H1 (cell line): ENCODE measurements at regions not wholly inside any gene's neighbourhood (a gene's known extent, or its start where the extent isn't known, plus 50 kb on each side); places are given as distances from the start of the nearest gene placed in this dataset.

Source experiments
- CTCF ChIA-PET: fragments of 300-600 bp; sonication (Branson Sonifier 250); formaldehyde crosslinking; loops from one replicate; lab custom pipeline; 2021; ENCODE audit not compliant: partially characterized antibody; lab: Charles Lee
- POLR2A ChIA-PET: fragments of 300-600 bp; sonication (Branson Sonifier 250); formaldehyde crosslinking; loops from one replicate; lab custom pipeline; 2021; ENCODE audit warnings: inconsistent platforms; ENCODE audit not compliant: partially characterized antibody; lab: Charles Lee
- DNase-seq, 2 experiments: peaks; one replicate each; pipeline versions ENCODE4 v3.0.0 to v3.0.0-alpha.2; 2010 to 2022; ENCODE audit warnings: low spot score in 2 of 2, low read depth in 1 of 2, mixed read lengths in 1 of 2
- FAIRE-seq: peaks from 2 replicates; lab custom pipeline; 2011; peaks lifted over from hg19 to GRCh38; lab: Jason Lieb, UNC
- H2AFZ ChIP-seq: 2 replicates; pipeline ENCODE4 v1.8.1; 2012; ENCODE audit warnings: low read length, inconsistent platforms
- H2AK5ac ChIP-seq: 2 replicates; pipeline ENCODE4 v1.6.1; 2013; ENCODE audit warnings: low read depth, low read length
- H2BK120ac ChIP-seq: replicated peaks from 2 replicates; pipeline ENCODE3; 2013; ENCODE audit warnings: low read depth, low read length, inconsistent platforms
- H2BK12ac ChIP-seq: 2 replicates; pipeline ENCODE4 v1.6.1; 2013; ENCODE audit warnings: low read depth, low read length
- H2BK15ac ChIP-seq: 2 replicates; pipeline ENCODE4 v1.6.1; 2013; ENCODE audit warnings: low read length
- H2BK20ac ChIP-seq: 2 replicates; pipeline ENCODE4 v1.6.1; 2013; ENCODE audit warnings: low read length
- H2BK5ac ChIP-seq: 2 replicates; pipeline ENCODE4 v1.6.1; 2013; ENCODE audit warnings: low read depth, low read length
- H3K14ac ChIP-seq: 2 replicates; pipeline ENCODE4 v1.6.1; 2013; ENCODE audit warnings: inconsistent platforms; ENCODE audit not compliant: insufficient read length
- H3K18ac ChIP-seq: 2 replicates; pipeline ENCODE4 v1.6.1; 2013; ENCODE audit warnings: low read length; ENCODE audit errors: extremely low read depth
- H3K23ac ChIP-seq: 2 replicates; pipeline ENCODE4 v1.6.1; 2013; ENCODE audit warnings: inconsistent platforms; ENCODE audit not compliant: insufficient read length
- H3K23me2 ChIP-seq: 2 replicates; pipeline ENCODE4 v1.6.1; 2013; ENCODE audit warnings: low read depth, low read length
- H3K27ac ChIP-seq: 2 replicates; pipeline ENCODE4 v1.6.1; 2011; ENCODE audit warnings: low read depth, low read length, inconsistent platforms
- H3K27me3 ChIP-seq, 4 experiments: replicated peaks in 1 of 4; 1 replicate in 1 of 4; 2 replicates in 3 of 4; pipeline versions ENCODE4 v1.6.1 to v1.8.1; 2011 to 2013; ENCODE audit warnings: low read length in 3 of 4, mild to moderate bottlenecking in 3 of 4, inconsistent platforms in 2 of 4, mixed read lengths in 2 of 4, moderate library complexity in 1 of 4; ENCODE audit not compliant: control insufficient read depth in 3 of 4, insufficient read depth in 3 of 4; ENCODE audit errors: extremely low read depth in 1 of 4
- H3K36me3 ChIP-seq, 4 experiments: 2 replicates each; pipeline versions ENCODE4 v1.6.1 to v1.8.1; 2011 to 2013; ENCODE audit warnings: mild to moderate bottlenecking in 4 of 4, low read length in 3 of 4, moderate library complexity in 2 of 4, control low read depth in 1 of 4, inconsistent platforms in 1 of 4; ENCODE audit not compliant: insufficient read depth in 4 of 4, control insufficient read depth in 2 of 4
- H3K4ac ChIP-seq: replicated peaks from 2 replicates; pipeline ENCODE3; 2013; ENCODE audit warnings: low read length, low read depth, mixed read lengths, inconsistent platforms; ENCODE audit not compliant: insufficient read length
- H3K4me1 ChIP-seq, 4 experiments: replicated peaks in 1 of 4; 1 replicate in 1 of 4; 2 replicates in 3 of 4; pipeline versions ENCODE4 v1.6.1 to v1.8.1; 2011 to 2013; ENCODE audit warnings: low read length in 3 of 4, inconsistent platforms in 2 of 4, mixed read lengths in 1 of 4; ENCODE audit not compliant: insufficient read depth in 4 of 4, control insufficient read depth in 3 of 4
- H3K4me2 ChIP-seq, 2 experiments: 2 replicates each; pipeline versions ENCODE4 v1.6.1 to v1.8.1; 2011 to 2013; ENCODE audit warnings: low read depth in 2 of 2, low read length in 2 of 2, control low read depth in 1 of 2, inconsistent platforms in 1 of 2, mild to moderate bottlenecking in 1 of 2; ENCODE audit not compliant: insufficient read depth in 1 of 2
- H3K4me3 ChIP-seq, 4 experiments: fragments of 200-600, 300-600 bp in 1 of 4; sonication (generic), shearing (Covaris generic), sonication (Bioruptor Twin) in 1 of 4; 2 replicates each; pipeline versions ENCODE4 v1.5.1 to v1.8.1; 2011 to 2016; ENCODE audit warnings: low read length in 4 of 4, low read depth in 3 of 4, control low read depth in 2 of 4, inconsistent platforms in 2 of 4, mild to moderate bottlenecking in 2 of 4, mixed read lengths in 1 of 4, moderate library complexity in 1 of 4; ENCODE audit not compliant: insufficient read depth in 2 of 4; ENCODE audit errors: extremely low read depth in 1 of 4
- H3K56ac ChIP-seq: replicated peaks from 2 replicates; pipeline ENCODE3; 2013; ENCODE audit warnings: low read depth, mild to moderate bottlenecking, mixed read lengths, low read length, inconsistent platforms; ENCODE audit not compliant: insufficient read length
- H3K79me1 ChIP-seq: 2 replicates; pipeline ENCODE4 v1.6.1; 2013; ENCODE audit warnings: low read depth, low read length, control low read depth
- H3K79me2 ChIP-seq, 2 experiments: 2 replicates each; pipeline versions ENCODE4 v1.6.1 to v1.8.1; 2012 to 2013; ENCODE audit warnings: low read length in 2 of 2, mild to moderate bottlenecking in 2 of 2, inconsistent platforms in 1 of 2; ENCODE audit not compliant: insufficient read depth in 2 of 2, control insufficient read depth in 1 of 2
- H3K9ac ChIP-seq, 4 experiments: replicated peaks in 1 of 4; 1 replicate in 1 of 4; 2 replicates in 3 of 4; pipeline versions ENCODE4 v1.6.1 to v1.8.1; 2011 to 2013; ENCODE audit warnings: low read depth in 3 of 4, low read length in 3 of 4, control low read depth in 2 of 4, mild to moderate bottlenecking in 2 of 4, moderate library complexity in 2 of 4, inconsistent platforms in 1 of 4; ENCODE audit errors: extremely low read depth in 1 of 4
- H3K9me3 ChIP-seq, 2 experiments: 2 replicates each; pipeline versions ENCODE4 v1.6.1 to v1.8.1; 2012 to 2013; ENCODE audit warnings: mild to moderate bottlenecking in 2 of 2, moderate library complexity in 2 of 2, control low read depth in 1 of 2, inconsistent platforms in 1 of 2, low read depth in 1 of 2, low read length in 1 of 2, mixed read lengths in 1 of 2; ENCODE audit not compliant: insufficient read depth in 2 of 2
- H4K20me1 ChIP-seq, 2 experiments: replicated peaks in 1 of 2; 2 replicates each; pipeline versions ENCODE3 to v1.8.1; 2011 to 2013; ENCODE audit warnings: inconsistent platforms in 2 of 2, low read length in 2 of 2, mild to moderate bottlenecking in 1 of 2; ENCODE audit not compliant: insufficient read depth in 2 of 2, control insufficient read depth in 1 of 2
- H4K5ac ChIP-seq: 2 replicates; pipeline ENCODE4 v1.6.1; 2013; ENCODE audit warnings: low read length, low read depth, mixed read lengths, inconsistent platforms; ENCODE audit not compliant: insufficient read length
- H4K8ac ChIP-seq: 2 replicates; pipeline ENCODE4 v1.8.0; 2013; ENCODE audit warnings: mild to moderate bottlenecking, moderate library complexity, low read length, inconsistent platforms; ENCODE audit not compliant: insufficient read depth; ENCODE audit errors: extremely low read depth
- H4K91ac ChIP-seq: replicated peaks from 2 replicates; pipeline ENCODE3; 2013; ENCODE audit warnings: low read length, mixed read lengths, inconsistent platforms; ENCODE audit not compliant: insufficient read length
- WGBS, 2 experiments: shearing (Covaris generic) in 1 of 2; methylation state at CpG; one replicate each; pipeline versions ENCODE4 v1.1.6 to v1.1.7; 2013 to 2015; ENCODE audit warnings: low lambda C conversion rate in 2 of 2, mixed read lengths in 2 of 2, inconsistent platforms in 1 of 2, low coverage in 1 of 2, missing lambda C conversion rate in 1 of 2; ENCODE audit not compliant: insufficient replicate concordance in 2 of 2, insufficient coverage in 1 of 2, insufficient read length in 1 of 2; ENCODE audit errors: extremely low coverage in 1 of 2, missing lambda C conversion rate in 1 of 2; 5-methylcytosine and 5-hydroxymethylcytosine counted together
- TF ChIP-seq, protein P1 (sequence below): IDR thresholded peaks from 2 replicates; pipeline ENCODE4 v1.6.1; 2012; ENCODE audit warnings: low read length, inconsistent platforms

DNA sequence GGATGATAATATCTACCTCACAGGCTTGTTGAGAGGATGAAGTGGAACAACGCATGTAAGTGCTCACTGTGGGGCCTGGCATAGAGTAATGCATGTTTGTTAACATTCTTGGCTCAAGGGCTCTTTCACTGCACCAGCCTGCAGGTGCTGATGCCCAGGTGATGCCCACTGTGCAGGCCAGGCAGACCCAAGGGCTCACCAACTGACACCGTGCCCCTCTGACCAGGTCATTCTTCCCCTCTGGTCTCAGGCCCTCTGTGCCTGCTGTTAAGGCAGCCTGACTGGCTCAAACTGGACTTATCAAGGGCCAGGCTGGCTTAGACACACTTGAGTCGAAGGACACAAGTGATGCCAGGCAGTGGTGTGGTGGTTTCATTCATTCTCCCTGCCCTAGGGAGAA lies 90.5 kb downstream of the PJA1 start:
- no peaks in the 10 kb centered on the region for H3K79me1 ChIP-seq
- H4K5ac ChIP-seq, result no peak overlapping the region
- no peak overlapping the region for H4K91ac ChIP-seq
- H3K4me2 ChIP-seq, result no peak overlapping the region
- WGBS, 2 experiments, result 84% methylated on average over 3 of the region's 3 CpGs; no CpG with 5 or more reads in 1 of the 2 experiments
- no peaks in the 10 kb centered on the region for H4K20me1 ChIP-seq
- no peaks in the 10 kb centered on the region for H3K79me2 ChIP-seq
- H3K23ac ChIP-seq, result no peak overlapping the region
- no peak overlapping the region for H3K18ac ChIP-seq
- no peak for DNase-seq
- no peaks in the 10 kb centered on the region for H3K9me3 ChIP-seq
- H3K27me3 ChIP-seq, result no peaks in the 10 kb centered on the region
- no peak overlapping the region for H4K8ac ChIP-seq
- H3K4me3 ChIP-seq, result no peak overlapping the region
- H3K36me3 ChIP-seq, result no peaks in the 10 kb centered on the region
- H3K4ac ChIP-seq, result no peak overlapping the region
- H3K9ac ChIP-seq, result no peak overlapping the region
- no peak for FAIRE-seq
- H2BK20ac ChIP-seq, result no peak overlapping the region
- H2AFZ ChIP-seq, result no peak overlapping the region
- TF ChIP-seq, protein P1, sequence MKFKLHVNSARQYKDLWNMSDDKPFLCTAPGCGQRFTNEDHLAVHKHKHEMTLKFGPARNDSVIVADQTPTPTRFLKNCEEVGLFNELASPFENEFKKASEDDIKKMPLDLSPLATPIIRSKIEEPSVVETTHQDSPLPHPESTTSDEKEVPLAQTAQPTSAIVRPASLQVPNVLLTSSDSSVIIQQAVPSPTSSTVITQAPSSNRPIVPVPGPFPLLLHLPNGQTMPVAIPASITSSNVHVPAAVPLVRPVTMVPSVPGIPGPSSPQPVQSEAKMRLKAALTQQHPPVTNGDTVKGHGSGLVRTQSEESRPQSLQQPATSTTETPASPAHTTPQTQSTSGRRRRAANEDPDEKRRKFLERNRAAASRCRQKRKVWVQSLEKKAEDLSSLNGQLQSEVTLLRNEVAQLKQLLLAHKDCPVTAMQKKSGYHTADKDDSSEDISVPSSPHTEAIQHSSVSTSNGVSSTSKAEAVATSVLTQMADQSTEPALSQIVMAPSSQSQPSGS, result no peak
- no peaks in the 10 kb centered on the region for H3K23me2 ChIP-seq
- H3K27ac ChIP-seq, result no peak overlapping the region
- no peak overlapping the region for H2BK12ac ChIP-seq
- H3K14ac ChIP-seq, result no peak overlapping the region
- H3K4me1 ChIP-seq, result peaks cover 0 to 11% (median 2%) of the 10 kb centered on the region in 4 experiments; a peak in 3 of 7 replicates
- no peak overlapping the region for H2BK120ac ChIP-seq
- ChIA-PET CTCF (interaction anchor here (1.0 to 3.2 kb wide), 2 partner anchors 19 to 248 kb away, joined by 3 to 12 read pairs; no protein-coding TSS in a partner anchor), POLR2A (no interaction called here)
- H2AK5ac ChIP-seq, result no peak overlapping the region
- no peak overlapping the region for H3K56ac ChIP-seq
- H2BK15ac ChIP-seq, result no peak overlapping the region
- no peak overlapping the region for H2BK5ac ChIP-seq
